ENCODE measurements at regions not wholly inside any gene's neighbourhood (a gene's known extent, or its start where the extent isn't known, plus 50 kb on each side); places are given as distances from the start of the nearest gene placed in this dataset.

DNA sequence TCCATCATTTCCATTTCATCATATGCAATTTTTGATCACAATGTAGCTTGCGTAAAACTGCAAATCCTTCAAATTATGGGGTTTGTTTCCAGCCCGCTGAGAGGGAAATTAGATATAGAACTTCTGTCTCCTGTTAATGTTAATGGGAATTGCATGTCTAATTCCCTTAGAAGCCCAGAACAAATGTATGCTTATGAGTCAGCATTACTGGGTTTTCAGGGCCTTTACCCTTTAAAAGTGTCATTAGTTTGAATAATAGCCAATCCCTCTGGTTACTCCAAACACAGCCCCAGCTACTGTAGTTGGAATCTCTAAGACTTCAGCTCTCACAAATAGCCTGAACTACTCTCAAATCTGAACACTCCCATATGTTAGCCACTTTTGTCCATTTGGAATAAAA lies 439.4 kb downstream of the C3orf38 start (continued):
- TF ChIP-seq FOSL1 (IDR thresholded peaks at IDR 0.05; ENCODE audit: insufficient read depth, low read depth, low read length) (no peak), USF2 (IDR thresholded peaks at IDR 0.05; ENCODE audit: low read length) (no peak), ZNF274 (IDR thresholded peaks at IDR 0.05; ENCODE audit: borderline replicate concordance, extremely low read depth, low read length) (no peak)

Measured in H1 (cell line).